Smooth muscle cell (in vitro differentiated cells): ENCODE measurements at regions not wholly inside any gene's neighbourhood (a gene's known extent, or its start where the extent isn't known, plus 50 kb on each side); places are given as distances from the start of the nearest gene placed in this dataset.

Experiments used
- DNase-seq: peaks from one replicate; lab custom pipeline; 2025; ENCODE audit not compliant: unreplicated experiment; lab: John Stamatoyannopoulos, UW
- H2AFZ ChIP-seq: fragments of 200-600 bp; sonication (generic); 2 replicates; pipeline ENCODE4 v1.6.0; 2016; ENCODE audit warnings: antibody characterized with exemption, low read depth, mild to moderate bottlenecking
- H3F3A ChIP-seq: fragments of 200-600 bp; sonication (generic); 2 replicates; pipeline ENCODE4 v1.6.0; 2017; ENCODE audit warnings: antibody characterized with exemption, low read depth
- H3K27ac ChIP-seq: fragments of 200-600 bp; sonication (generic); 2 replicates; pipeline ENCODE4 v1.5.1; 2016; ENCODE audit warnings: low read depth, mild to moderate bottlenecking
- H3K27me3 ChIP-seq: fragments of 200-600 bp; sonication (generic); 2 replicates; pipeline ENCODE4 v1.6.1; 2016; ENCODE audit warnings: low read depth, mild to moderate bottlenecking
- H3K36me3 ChIP-seq: fragments of 200-600 bp; sonication (generic); 2 replicates; pipeline ENCODE4 v1.5.1; 2016; ENCODE audit warnings: low read depth
- H3K4me1 ChIP-seq: fragments of 200-600 bp; sonication (generic); 2 replicates; pipeline ENCODE4 v1.5.1; 2016; ENCODE audit warnings: low read depth
- H3K4me2 ChIP-seq: fragments of 200-600 bp; sonication (generic); 2 replicates; pipeline ENCODE4 v1.6.0; 2016; ENCODE audit warnings: mild to moderate bottlenecking
- H3K4me3 ChIP-seq: fragments of 200-600 bp; sonication (generic); 2 replicates; pipeline ENCODE4 v1.5.1; 2016; ENCODE audit warnings: mild to moderate bottlenecking
- H3K79me2 ChIP-seq: fragments of 200-600 bp; sonication (generic); 2 replicates; pipeline ENCODE4 v1.6.0; 2016; ENCODE audit warnings: low read depth, mild to moderate bottlenecking
- H3K9ac ChIP-seq: fragments of 200-600 bp; sonication (generic); 2 replicates; pipeline ENCODE4 v1.6.0; 2016; ENCODE audit warnings: low read depth
- H3K9me3 ChIP-seq: fragments of 200-600 bp; sonication (generic); replicated peaks from 2 replicates; pipeline ENCODE4 v1.5.1; 2016; ENCODE audit warnings: low read depth
- H4K20me1 ChIP-seq: fragments of 200-600 bp; sonication (generic); 2 replicates; pipeline ENCODE4 v1.6.0; 2016; ENCODE audit warnings: low read depth
- CTCF ChIP-seq: fragments of 200-600 bp; sonication (generic); IDR thresholded peaks from 2 replicates; pipeline ENCODE4 v1.5.1; 2017; ENCODE audit warnings: borderline replicate concordance, mild to moderate bottlenecking, antibody characterized with exemption; ENCODE audit not compliant: insufficient read depth, poor library complexity, severe bottlenecking
- WGBS: methylation state at CpG from one replicate; pipeline ENCODE4 v1.1.7; 2016; ENCODE audit warnings: low lambda C conversion rate; 5-methylcytosine and 5-hydroxymethylcytosine counted together

- no peak overlapping the region for H2AFZ ChIP-seq
- WGBS = 94% methylated on average over 14 of the region's 14 CpGs
- DNase-seq = no peak
Measured at GRCh38 chr6:73903155-73903554, 207.2 kb downstream of the CD109 start.

GRCh38 chr6:73901986-73902385 lies 206.0 kb downstream of the CD109 start:
- no peak for TF ChIP-seq CTCF
- Histone ChIP-seq H3F3A (no peaks in the 10 kb centered on the region), H3K27ac (no peak overlapping the region), H3K4me2 (no peak overlapping the region), H3K4me1 (no peaks in the 10 kb centered on the region), H3K79me2 (no peaks in the 10 kb centered on the region), H2AFZ (no peak overlapping the region), H3K9ac (no peak overlapping the region), H3K9me3 (no peaks in the 10 kb centered on the region), H3K36me3 (no peaks in the 10 kb centered on the region), H4K20me1 (no peaks in the 10 kb centered on the region), H3K4me3 (no peak overlapping the region), H3K27me3 (no peaks in the 10 kb centered on the region)
- no peak for DNase-seq

More at GRCh38 chr6:73903155-73903554, 207.2 kb downstream of the CD109 start:
- no peaks in the 10 kb centered on the region for H3K79me2 ChIP-seq
- no peak overlapping the region for H3K4me2 ChIP-seq
- H3K4me1 ChIP-seq = no peaks in the 10 kb centered on the region
- H3K9me3 ChIP-seq = no peaks in the 10 kb centered on the region
- no peak overlapping the region for H3K4me3 ChIP-seq
- H3K9ac ChIP-seq = no peak overlapping the region
- no peak overlapping the region for H3K27ac ChIP-seq
- H3K36me3 ChIP-seq = no peaks in the 10 kb centered on the region
- no peaks in the 10 kb centered on the region for H3K27me3 ChIP-seq
- no peak for TF ChIP-seq CTCF
- no peaks in the 10 kb centered on the region for H3F3A ChIP-seq
- no peaks in the 10 kb centered on the region for H4K20me1 ChIP-seq

GRCh38 chr6:73901311-73901710 lies 205.3 kb downstream of the CD109 start:
- no peak for TF ChIP-seq CTCF
- no peak overlapping the region for H2AFZ ChIP-seq
- no peaks in the 10 kb centered on the region for H3K27me3 ChIP-seq
- no peak overlapping the region for H3K4me3 ChIP-seq
- no peaks in the 10 kb centered on the region for H4K20me1 ChIP-seq
- no peaks in the 10 kb centered on the region for H3K4me1 ChIP-seq
- no peaks in the 10 kb centered on the region for H3K79me2 ChIP-seq
- H3K9ac ChIP-seq = no peak overlapping the region
- H3K36me3 ChIP-seq = no peaks in the 10 kb centered on the region
- no peak for DNase-seq
- H3K4me2 ChIP-seq = no peak overlapping the region
- no peaks in the 10 kb centered on the region for H3K9me3 ChIP-seq
- no peak overlapping the region for H3K27ac ChIP-seq
- no peaks in the 10 kb centered on the region for H3F3A ChIP-seq

GRCh38 chr6:73898599-73898998 lies 202.6 kb downstream of the CD109 start:
- 67% methylated on average over 3 of the region's 3 CpGs for WGBS
- Histone ChIP-seq H3K9ac (no peak overlapping the region), H3K4me1 (no peaks in the 10 kb centered on the region), H3K9me3 (no peaks in the 10 kb centered on the region), H2AFZ (no peak overlapping the region), H3K27ac (no peak overlapping the region), H3F3A (no peaks in the 10 kb centered on the region), H3K4me3 (no peak overlapping the region), H4K20me1 (no peaks in the 10 kb centered on the region), H3K36me3 (no peaks in the 10 kb centered on the region), H3K27me3 (no peaks in the 10 kb centered on the region), H3K4me2 (no peak overlapping the region), H3K79me2 (no peaks in the 10 kb centered on the region)
- DNase-seq = no peak
- TF ChIP-seq CTCF = no peak
